HUDEP-2 (cell line): ENCODE measurements at regions not wholly inside any gene's neighbourhood (a gene's known extent, or its start where the extent isn't known, plus 50 kb on each side); places are given as distances from the start of the nearest gene placed in this dataset.

Experiments
- DNase-seq, 76 experiments: peaks; one replicate each; lab custom pipeline; 2025; ENCODE audit not compliant: unreplicated experiment in 76 of 76; lab: John Stamatoyannopoulos, UW

DNA sequence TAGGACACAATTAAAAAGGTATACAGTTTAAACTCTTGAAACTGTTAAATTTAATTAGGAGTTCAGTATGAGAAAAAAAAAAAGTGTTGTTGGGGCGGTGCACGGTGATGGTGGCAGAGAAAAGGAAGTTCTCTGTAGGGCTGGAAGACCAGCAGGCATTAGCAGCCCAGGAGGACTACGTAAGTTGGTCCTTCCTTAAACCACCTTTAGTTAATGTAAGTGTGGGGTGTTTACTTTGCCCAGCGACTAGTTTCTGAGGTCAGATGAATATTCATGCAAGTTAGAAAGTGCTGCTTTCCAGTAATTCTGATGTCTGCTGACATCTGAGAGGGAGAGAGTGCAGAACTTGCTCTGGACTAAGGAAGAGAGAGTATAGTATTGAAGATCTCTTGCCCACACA, 54.9 kb downstream of the NKX2-1 start:
- DNase-seq: no peak

GRCh38 chr14:36462890-36463289, 57.1 kb downstream of the NKX2-1 start:
- no peak for DNase-seq

DNA sequence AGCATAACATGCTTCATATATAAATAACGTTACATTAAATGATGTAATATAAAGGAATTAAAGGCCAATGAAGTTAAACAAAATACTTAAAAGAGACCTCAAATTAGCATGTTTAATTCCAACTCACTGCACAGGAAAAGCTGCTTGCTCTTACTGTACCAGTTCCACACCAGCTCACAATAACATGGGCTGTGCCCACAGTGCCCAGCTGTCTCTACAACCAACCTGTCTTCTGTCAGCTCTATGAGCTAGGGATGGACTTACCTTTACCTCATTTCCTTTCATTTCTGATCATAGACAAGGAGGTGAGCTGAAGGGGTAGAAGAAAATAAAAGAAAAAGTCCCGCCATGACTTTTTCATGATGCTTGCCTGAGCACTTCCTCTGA, 64.8 kb downstream of the NKX2-1 start:
- no peak for DNase-seq

DNA sequence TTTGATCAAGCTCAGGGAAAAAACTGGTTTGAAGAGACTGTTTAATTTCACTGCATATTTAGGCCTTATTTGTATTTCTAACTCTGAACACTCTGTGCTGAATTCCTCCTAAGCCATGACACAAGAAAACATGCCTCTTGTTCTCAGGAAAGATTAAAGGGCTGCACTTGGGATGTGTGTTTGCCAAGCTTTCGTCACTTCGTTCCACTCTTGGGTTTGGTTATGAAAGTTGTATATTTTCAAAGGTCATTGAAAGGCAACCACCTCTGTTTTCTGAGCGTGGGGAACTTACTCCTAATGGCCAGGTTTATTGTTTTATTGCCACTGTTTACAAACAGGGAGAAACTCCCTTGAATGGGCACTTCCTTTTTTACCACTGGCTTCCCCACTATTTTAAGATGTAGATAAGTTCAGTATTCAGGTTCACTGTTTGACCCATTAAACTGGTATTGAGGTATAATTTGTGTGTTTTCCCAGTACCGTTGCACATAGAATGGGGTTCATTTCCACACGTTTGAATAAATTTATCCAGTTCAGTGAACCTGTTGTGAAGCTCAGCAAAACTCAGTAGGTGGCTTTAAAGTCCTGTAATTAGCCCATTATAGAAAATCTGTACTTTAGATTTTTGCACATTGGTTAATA, 65.3 kb downstream of the NKX2-1 start:
- no peak for DNase-seq

- DNase-seq: no peak
Observed at GRCh38 chr14:36452860-36453259, 67.2 kb downstream of the NKX2-1 start.

GRCh38 chr14:36451310-36452065, 68.5 kb downstream of the NKX2-1 start:
- DNase-seq: no peak

DNA sequence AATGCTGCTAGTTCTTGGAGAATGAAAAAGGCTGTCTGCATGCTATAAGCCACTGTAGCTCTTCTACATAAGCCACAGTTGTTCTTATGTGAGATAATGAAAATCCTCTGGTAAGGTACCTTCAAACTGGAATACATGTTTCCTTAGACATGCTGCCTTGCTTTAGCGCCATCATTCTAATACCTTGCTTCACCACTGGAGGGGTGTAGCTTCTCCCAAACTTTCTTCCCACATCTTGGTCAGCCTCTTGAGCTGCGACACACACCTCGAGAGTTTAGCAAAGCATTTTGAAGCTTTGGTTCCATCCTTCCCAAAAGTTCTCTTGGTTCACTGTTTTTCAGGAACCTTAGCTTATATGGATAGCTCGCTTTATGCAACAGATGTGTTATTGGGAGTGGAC, 69.5 kb downstream of the NKX2-1 start:
- DNase-seq: no peak

DNA sequence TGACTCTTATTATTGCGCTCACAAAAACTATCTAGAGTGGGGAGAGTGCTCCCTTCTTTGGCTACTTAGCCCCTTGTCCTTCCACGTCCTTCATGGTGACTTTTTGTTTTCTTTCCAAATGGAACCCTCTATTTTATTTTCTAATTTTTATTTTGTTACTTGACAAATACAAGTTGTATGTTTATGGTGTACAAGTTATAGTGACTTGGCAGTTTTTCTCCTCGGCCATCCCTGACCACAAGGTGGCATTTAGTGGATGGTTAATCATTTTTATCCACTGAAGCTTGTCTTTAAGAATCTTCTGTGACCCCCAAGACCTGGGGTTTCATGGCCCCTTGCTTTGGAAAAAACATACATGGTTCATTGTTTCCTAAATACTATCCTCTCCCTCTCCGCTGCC, 70.1 kb downstream of the NKX2-1 start:
- DNase-seq: no peak

DNA sequence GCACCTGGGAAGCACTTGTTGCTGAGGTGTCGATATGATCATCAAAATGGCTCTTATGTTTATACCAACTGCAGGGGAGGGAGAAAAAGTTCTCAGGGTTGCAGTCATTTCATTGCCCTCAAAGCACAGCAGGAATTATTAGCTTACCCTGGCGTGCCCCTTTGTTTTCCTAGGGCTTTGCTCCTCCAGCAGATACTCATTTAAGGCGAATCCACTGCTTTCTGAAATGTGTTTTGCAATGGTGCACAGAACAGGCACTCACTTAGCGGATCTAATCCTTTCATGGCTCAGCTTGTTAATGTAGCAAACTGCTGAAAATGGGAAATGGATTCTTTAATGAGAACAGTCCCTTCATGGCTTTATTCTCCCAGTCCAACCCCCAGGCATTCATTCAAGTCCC, 76.7 kb downstream of the NKX2-1 start:
- no peak for DNase-seq

GRCh38 chr14:36442824-36443241, 77.2 kb downstream of the NKX2-1 start:
- no peak for DNase-seq

DNA sequence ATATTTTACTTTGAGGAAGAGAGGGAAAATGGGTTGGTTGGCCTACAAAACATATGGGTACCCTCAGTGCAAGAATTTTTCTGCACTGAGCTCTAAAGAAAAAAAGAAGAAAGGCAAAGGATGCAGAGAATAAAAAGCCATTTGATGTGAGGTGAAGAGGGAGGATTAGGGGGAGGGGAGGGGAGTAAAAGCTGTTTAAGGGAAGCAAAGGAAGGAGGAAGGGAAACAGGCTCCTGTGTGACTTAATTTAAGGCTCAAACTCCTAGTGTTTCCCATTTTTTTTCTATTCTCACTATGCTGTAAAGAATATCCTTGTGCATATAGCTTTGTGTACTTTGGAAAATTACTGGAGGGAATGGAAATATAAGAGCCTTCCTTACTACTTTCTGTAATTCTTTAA, 78.7 kb downstream of the NKX2-1 start:
- no peak for DNase-seq

DNA sequence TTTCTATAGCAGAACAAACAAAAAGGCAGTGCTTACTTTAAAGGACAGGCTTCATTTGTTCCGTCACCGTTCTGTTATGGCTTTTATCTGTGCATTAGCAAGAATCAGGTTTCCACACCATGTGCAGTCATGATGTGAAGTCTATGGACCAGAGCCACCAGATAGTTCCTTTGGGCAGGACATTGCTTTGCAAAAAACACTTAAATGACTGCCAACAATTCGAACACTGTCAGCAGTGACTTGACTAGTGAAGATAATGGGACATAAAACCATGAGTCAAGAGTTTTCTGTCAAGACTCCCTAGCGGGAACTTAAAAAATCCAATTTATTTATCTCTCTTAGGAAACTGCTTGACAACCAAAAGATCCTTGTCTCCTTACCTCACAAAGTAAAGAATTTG, 80.3 kb downstream of the NKX2-1 start:
- DNase-seq: peak in 1 of 76 experiments; percentile 20

DNA sequence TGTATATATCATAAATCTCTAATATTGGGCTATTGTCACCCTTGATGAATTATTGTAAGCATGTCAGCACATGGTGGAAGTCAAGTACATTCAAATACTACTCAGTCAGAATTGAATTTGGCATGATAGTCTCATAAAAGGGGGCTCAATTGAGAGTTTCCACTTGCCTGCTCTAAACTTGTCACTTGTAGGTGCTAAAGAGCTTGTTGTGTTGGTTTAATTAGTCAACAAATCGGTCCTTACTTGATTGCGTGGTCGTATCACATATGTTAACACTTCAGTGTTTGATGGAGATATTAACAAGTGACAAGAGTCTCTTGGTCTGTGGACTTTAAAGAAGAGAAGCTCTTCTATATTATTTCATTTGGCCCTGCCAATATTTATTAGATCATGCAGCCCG, 81.1 kb downstream of the NKX2-1 start:
- no peak for DNase-seq

DNA sequence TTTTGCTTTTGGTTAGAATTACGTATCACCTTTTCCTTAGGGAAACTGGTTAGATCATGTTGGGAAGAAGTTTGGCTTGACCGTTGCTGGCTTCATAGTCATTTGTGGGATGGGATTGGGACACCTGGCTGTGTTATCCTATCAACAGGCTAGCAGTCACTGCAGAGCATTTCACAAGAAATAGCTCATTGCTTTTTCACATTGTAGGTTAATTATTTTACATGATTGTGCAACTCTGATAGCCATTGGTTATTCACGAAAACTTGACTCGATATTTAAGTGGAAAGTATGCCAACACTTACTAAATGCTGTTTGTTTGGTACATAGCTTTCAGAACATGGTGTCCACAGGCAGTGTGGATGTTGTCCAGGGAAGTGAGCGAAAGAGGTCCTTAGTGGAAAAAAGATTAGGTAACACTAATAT, 89.4 kb downstream of the NKX2-1 start:
- DNase-seq: no peak

- DNase-seq: no peak
Observed at GRCh38 chr14:36430169-36430568, 89.9 kb downstream of the NKX2-1 start.

GRCh38 chr14:36429692-36430091, 90.3 kb downstream of the NKX2-1 start:
- no peak for DNase-seq

GRCh38 chr14:36428350-36428749, 91.7 kb downstream of the NKX2-1 start:
- no peak for DNase-seq

DNA sequence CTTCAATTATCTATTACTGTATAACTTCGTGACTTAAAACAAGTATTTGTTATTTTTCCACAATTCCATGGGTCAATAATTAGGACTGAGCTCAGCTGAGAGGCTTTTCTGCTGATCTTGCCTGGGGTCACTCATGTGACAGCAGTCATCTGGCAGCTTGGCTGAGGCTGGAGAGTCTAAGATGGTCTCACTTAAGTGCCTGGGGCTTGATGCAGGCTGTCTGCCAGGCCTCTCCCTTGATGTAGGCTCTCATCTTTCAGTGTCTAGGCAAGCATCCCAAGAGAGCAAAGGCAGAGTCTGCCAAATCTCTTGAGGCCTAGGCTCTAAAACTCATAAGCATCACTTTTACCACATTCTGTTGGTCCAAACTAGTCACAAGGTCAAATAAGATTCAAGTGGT, 93.2 kb downstream of the NKX2-1 start:
- no peak for DNase-seq

- DNase-seq: no peak
Observed at GRCh38 chr14:36426113-36426512, 93.9 kb downstream of the NKX2-1 start.

DNA sequence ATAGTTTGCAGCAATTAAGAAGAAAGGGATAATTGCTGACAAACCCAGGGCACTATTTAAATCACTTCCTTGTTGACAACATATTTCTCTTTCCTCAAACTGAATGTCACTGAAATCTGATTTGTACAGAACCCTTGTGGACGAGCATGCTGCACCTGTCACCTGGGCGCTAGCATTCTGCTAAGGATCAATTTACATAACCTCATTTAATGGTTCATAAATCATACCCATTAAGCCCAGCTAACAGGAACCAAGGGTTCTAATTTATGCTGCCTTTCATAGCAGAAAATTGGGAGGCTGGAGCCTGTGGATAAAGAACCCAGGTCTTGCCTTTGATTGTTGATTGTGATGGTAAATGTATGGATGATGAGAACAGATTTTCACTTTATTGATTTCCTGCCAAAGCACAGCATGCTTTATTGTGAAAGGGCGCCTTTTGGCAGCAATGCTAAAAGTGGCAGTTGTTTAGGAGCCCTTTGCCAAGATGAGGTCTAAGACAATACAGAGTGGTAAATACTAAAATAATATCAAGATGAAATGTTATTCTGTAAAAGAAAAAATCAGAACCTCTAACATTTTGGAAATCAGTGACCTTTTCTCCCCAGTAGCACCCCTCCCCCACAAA, 95.4 kb downstream of the NKX2-1 start:
- DNase-seq: no peak

- no peak for DNase-seq
Observed at GRCh38 chr14:36423430-36423829, 96.6 kb downstream of the NKX2-1 start.

- DNase-seq: no peak
Observed at GRCh38 chr14:36420149-36420687, 99.8 kb upstream of the MBIP start.
